Liver (tissue), 8 donors: ENCODE measurements at regions not wholly inside any gene's neighbourhood (a gene's known extent, or its start where the extent isn't known, plus 50 kb on each side); places are given as distances from the start of the nearest gene placed in this dataset.

Source experiments
- DNase-seq: peaks from one replicate; pipeline ENCODE4 v3.0.0-alpha.2; 2017; ENCODE audit warnings: low spot score
- H3K27ac ChIP-seq, 2 donors: one replicate each; pipeline ENCODE4 v1.7.0; 2013; ENCODE audit warnings: inconsistent platforms in 2 of 2, low read length in 2 of 2, control low read depth in 1 of 2, low read depth in 1 of 2, mild to moderate bottlenecking in 1 of 2
- H3K27me3 ChIP-seq, 4 donors: one replicate each; pipeline versions ENCODE4 v1.6.1 to v1.7.0; 2013; ENCODE audit warnings: low read length in 3 of 4, inconsistent platforms in 1 of 4, mild to moderate bottlenecking in 1 of 4, moderate library complexity in 1 of 4; ENCODE audit not compliant: control insufficient read depth in 4 of 4, insufficient read depth in 4 of 4
- H3K36me3 ChIP-seq, 4 donors: one replicate each; pipeline versions ENCODE4 v1.6.1 to v1.7.0; 2013; ENCODE audit warnings: low read length in 3 of 4, mild to moderate bottlenecking in 3 of 4, low read depth in 1 of 4, moderate library complexity in 1 of 4; ENCODE audit not compliant: control insufficient read depth in 4 of 4, insufficient read depth in 3 of 4
- H3K4me1 ChIP-seq, 4 donors: one replicate each; pipeline versions ENCODE4 v1.6.1 to v1.7.0; 2013; ENCODE audit warnings: low read length in 3 of 4, mild to moderate bottlenecking in 3 of 4, moderate library complexity in 1 of 4; ENCODE audit not compliant: control insufficient read depth in 4 of 4, insufficient read depth in 4 of 4
- H3K4me3 ChIP-seq, 3 donors: one replicate each; pipeline versions ENCODE4 v1.6.1 to v1.7.0; 2013; ENCODE audit warnings: low read length in 3 of 3, control low read depth in 1 of 3, low read depth in 1 of 3, mild to moderate bottlenecking in 1 of 3
- H3K9ac ChIP-seq, 2 donors: one replicate each; pipeline ENCODE4 v1.7.0; 2013; ENCODE audit warnings: low read length in 2 of 2, mild to moderate bottlenecking in 2 of 2, moderate library complexity in 2 of 2, control low read depth in 1 of 2, low read depth in 1 of 2
- H3K9me3 ChIP-seq, 4 donors: one replicate each; pipeline versions ENCODE4 v1.6.1 to v1.7.0; 2013; ENCODE audit warnings: low read length in 3 of 4; ENCODE audit not compliant: control insufficient read depth in 4 of 4
- ATF3 ChIP-seq: IDR thresholded peaks from 2 replicates; pipeline ENCODE4 v1.6.1; 2016; ENCODE audit warnings: antibody characterized with exemption
- CTCF ChIP-seq: fragments of 150-350 bp; IDR thresholded peaks from 2 replicates; pipeline ENCODE4 v1.5.1; 2017; ENCODE audit warnings: improper control_type of control experiment, low read depth, low read length; ENCODE audit not compliant: missing input control
- EGR1 ChIP-seq, 2 donors: IDR thresholded peaks; 2 replicates each; pipeline ENCODE4 v1.6.1; 2016 to 2018; ENCODE audit warnings: antibody characterized with exemption in 2 of 2, low read depth in 2 of 2
- FOXA1 ChIP-seq: IDR thresholded peaks from 2 replicates; pipeline ENCODE4 v1.6.1; 2016; ENCODE audit warnings: antibody characterized with exemption
- FOXA2 ChIP-seq: IDR thresholded peaks from 2 replicates; pipeline ENCODE4 v1.6.1; 2016; ENCODE audit warnings: antibody characterized with exemption
- GABPA ChIP-seq, 2 donors: IDR thresholded peaks in 1 of 2; conservative IDR thresholded peaks in 1 of 2; 2 replicates each; pipeline ENCODE4 v1.6.1; 2016; ENCODE audit warnings: antibody characterized with exemption in 2 of 2, mild to moderate bottlenecking in 1 of 2, moderate library complexity in 1 of 2
- HNF4A ChIP-seq, 2 donors: conservative IDR thresholded peaks; 2 replicates each; pipeline ENCODE4 v1.6.1; 2016; ENCODE audit warnings: antibody characterized with exemption in 2 of 2, mild to moderate bottlenecking in 2 of 2
- HNF4G ChIP-seq: IDR thresholded peaks from 2 replicates; pipeline ENCODE4 v1.6.1; 2016; ENCODE audit warnings: antibody characterized with exemption
- JUND ChIP-seq, 2 donors: IDR thresholded peaks; 2 replicates each; pipeline ENCODE4 v1.6.1; 2016; ENCODE audit warnings: antibody characterized with exemption in 2 of 2
- NR2F2 ChIP-seq: IDR thresholded peaks from 2 replicates; pipeline ENCODE4 v1.6.1; 2016; ENCODE audit warnings: antibody characterized with exemption
- RAD21 ChIP-seq, 2 donors: IDR thresholded peaks; 2 replicates each; pipeline ENCODE4 v1.6.1; 2016; ENCODE audit warnings: antibody characterized with exemption in 2 of 2, mild to moderate bottlenecking in 2 of 2
- REST ChIP-seq: IDR thresholded peaks from 2 replicates; pipeline ENCODE4 v1.6.1; 2016; ENCODE audit warnings: antibody characterized with exemption, mild to moderate bottlenecking
- RXRA ChIP-seq, 2 donors: IDR thresholded peaks; 2 replicates each; pipeline ENCODE4 v1.6.1; 2017 to 2018; ENCODE audit warnings: antibody characterized with exemption in 2 of 2, mild to moderate bottlenecking in 1 of 2
- SP1 ChIP-seq: IDR thresholded peaks from 2 replicates; pipeline ENCODE4 v1.6.1; 2018; ENCODE audit warnings: antibody characterized with exemption, mild to moderate bottlenecking
- TAF1 ChIP-seq: conservative IDR thresholded peaks from 2 replicates; pipeline ENCODE4 v1.6.1; 2016; ENCODE audit warnings: antibody characterized with exemption, mild to moderate bottlenecking
- YY1 ChIP-seq: IDR thresholded peaks from 2 replicates; pipeline ENCODE4 v1.6.1; 2016; ENCODE audit warnings: antibody characterized with exemption, mild to moderate bottlenecking
- WGBS: extraction: QIAGEN DNeasy Blood & Tissue Kit; methylation state at CpG from one replicate; pipeline ENCODE4 v1.1.7; 2013; 5-methylcytosine and 5-hydroxymethylcytosine counted together
- donor health status: healthy.
- donor health status: healthy.
- donor health status: healthy.
- donor health status: healthy.
- donor health status: healthy.

- no peak overlapping the region for H3K4me3 ChIP-seq
- peaks cover 1 to 20% (median 7%) of the 10 kb centered on the region in 4 donors for H3K9me3 ChIP-seq
- no peak for DNase-seq
- no peak overlapping the region for H3K27ac ChIP-seq
- no peaks in the 10 kb centered on the region for H3K36me3 ChIP-seq
- no peak overlapping the region for H3K9ac ChIP-seq
- 74% methylated on average over 5 of the region's 5 CpGs for WGBS
- H3K4me1 ChIP-seq = no peaks in the 10 kb centered on the region
- no peak for TF ChIP-seq CTCF
- TF ChIP-seq SP1 = no peak
- no peak for TF ChIP-seq EGR1 (IDR thresholded peaks at IDR 0.05; ENCODE audit: low read depth in 2 of 2)
- no peaks in the 10 kb centered on the region for H3K27me3 ChIP-seq
Observed at GRCh38 chr7:25368599-25369201, 140.4 kb upstream of the NPVF start.

- H3K9me3 ChIP-seq = peaks cover 1 to 20% (median 7%) of the 10 kb centered on the region in 4 donors
Observed at GRCh38 chr7:25369786-25370185, 141.5 kb upstream of the NPVF start.

GRCh38 chr7:25371972-25372371 is 143.7 kb upstream of the NPVF start:
- Histone ChIP-seq H3K27ac (no peak overlapping the region), H3K36me3 (no peaks in the 10 kb centered on the region), H3K27me3 (no peaks in the 10 kb centered on the region), H3K9me3 (peaks cover 1 to 20% (median 7%) of the 10 kb centered on the region in 4 donors), H3K9ac (no peak overlapping the region), H3K4me3 (no peak overlapping the region), H3K4me1 (no peaks in the 10 kb centered on the region)
- TF ChIP-seq RAD21 (IDR thresholded peaks at IDR 0.05) = no peak
- no peak for TF ChIP-seq JUND (IDR thresholded peaks at IDR 0.05)
- TF ChIP-seq REST = no peak
- no peak for TF ChIP-seq HNF4G
- no peak for TF ChIP-seq FOXA2
- no peak for TF ChIP-seq TAF1
- no peak for TF ChIP-seq HNF4A (conservative IDR thresholded peaks at IDR 0.05)
- TF ChIP-seq GABPA (IDR thresholded peaks at IDR 0.05 in 1 of 2, conservative IDR thresholded peaks at IDR 0.05 in 1 of 2) = no peak
- TF ChIP-seq EGR1 (IDR thresholded peaks at IDR 0.05; ENCODE audit: low read depth in 2 of 2) = no peak
- no peak for TF ChIP-seq YY1
- TF ChIP-seq FOXA1 = no peak
- TF ChIP-seq ATF3 = no peak
- TF ChIP-seq CTCF = no peak
- TF ChIP-seq NR2F2 = no peak
- TF ChIP-seq RXRA (IDR thresholded peaks at IDR 0.05) = no peak
- 85% methylated on average over 2 of the region's 2 CpGs for WGBS
- no peak for DNase-seq

More at GRCh38 chr7:25369786-25370185, 141.5 kb upstream of the NPVF start:
- WGBS = 64% methylated on average over 4 of the region's 4 CpGs
- Histone ChIP-seq H3K27me3 (no peaks in the 10 kb centered on the region), H3K27ac (no peak overlapping the region), H3K36me3 (no peaks in the 10 kb centered on the region), H3K4me3 (no peak overlapping the region), H3K4me1 (no peaks in the 10 kb centered on the region), H3K9ac (no peak overlapping the region)
- DNase-seq = no peak
- TF ChIP-seq EGR1 (IDR thresholded peaks at IDR 0.05; ENCODE audit: low read depth in 2 of 2) = no peak
